Endometrium (tissue), 2 donors: ENCODE measurements at regions not wholly inside any gene's neighbourhood (a gene's known extent, or its start where the extent isn't known, plus 50 kb on each side); places are given as distances from the start of the nearest gene placed in this dataset.
"Not testable (repeated sequence)": the region's sequence is repeated elsewhere in the genome, so short reads cannot be mapped to it uniquely, and the experiment has no call there.

Experiments
- FAIRE-seq: peaks from 2 replicates; lab custom pipeline; 2012; peaks lifted over from hg19 to GRCh38; lab: Jason Lieb, UNC
- donor health status: control.
- donor health status: control.

GRCh38 chr11:97019754-97020153, 629.9 kb downstream of the JRKL start:
- no peak for FAIRE-seq

GRCh38 chr11:97022955-97023354, 633.1 kb downstream of the JRKL start:
- FAIRE-seq = no peak

GRCh38 chr11:97028836-97029406, 639.1 kb downstream of the JRKL start:
- no peak for FAIRE-seq

GRCh38 chr11:97033178-97033577, 643.4 kb downstream of the JRKL start:
- FAIRE-seq = no peak

GRCh38 chr11:97048481-97048880, 658.7 kb downstream of the JRKL start:
- FAIRE-seq = no peak

GRCh38 chr11:97060184-97060583, 670.4 kb downstream of the JRKL start:
- FAIRE-seq = no peak

- FAIRE-seq = no peak
These were observed 679.3 kb downstream of the JRKL start for GRCh38 chr11:97069160-97069559.

GRCh38 chr11:97072420-97072819, 682.6 kb downstream of the JRKL start:
- FAIRE-seq = no peak

GRCh38 chr11:97076666-97077065, 686.9 kb downstream of the JRKL start:
- not testable (repeated sequence) for FAIRE-seq

- no peak for FAIRE-seq
These were observed 688.6 kb downstream of the JRKL start for GRCh38 chr11:97078443-97078842.

GRCh38 chr11:97079244-97079643, 689.4 kb downstream of the JRKL start:
- FAIRE-seq = no peak

- FAIRE-seq = no peak
These were observed 697.6 kb downstream of the JRKL start for GRCh38 chr11:97087419-97087818.

GRCh38 chr11:97092823-97093222, 703.0 kb downstream of the JRKL start:
- no peak for FAIRE-seq

- FAIRE-seq = not testable (repeated sequence)
These were observed 712.4 kb downstream of the JRKL start for GRCh38 chr11:97102180-97102579.

- FAIRE-seq = no peak
These were observed 717.8 kb downstream of the JRKL start for GRCh38 chr11:97107604-97108003.

- FAIRE-seq = no peak
These were observed 719.3 kb downstream of the JRKL start for GRCh38 chr11:97109078-97109477.

- FAIRE-seq = no peak
These were observed 720.6 kb downstream of the JRKL start for GRCh38 chr11:97110376-97110775.

- FAIRE-seq = no peak
These were observed 721.7 kb downstream of the JRKL start for GRCh38 chr11:97111559-97111958.

- no peak for FAIRE-seq
These were observed 728.9 kb downstream of the JRKL start for GRCh38 chr11:97118614-97119200.

GRCh38 chr11:97123237-97123636, 733.4 kb downstream of the JRKL start:
- no peak for FAIRE-seq

GRCh38 chr11:97136067-97136466, 746.3 kb downstream of the JRKL start:
- FAIRE-seq = no peak

GRCh38 chr11:97140885-97141494, 751.2 kb downstream of the JRKL start:
- FAIRE-seq = peak; percentile 72

- no peak for FAIRE-seq
These were observed 753.6 kb downstream of the JRKL start for GRCh38 chr11:97143463-97143862.

GRCh38 chr11:97149741-97150140, 759.9 kb downstream of the JRKL start:
- no peak for FAIRE-seq
